ENCODE measurements at regions not wholly inside any gene's neighbourhood (a gene's known extent, or its start where the extent isn't known, plus 50 kb on each side); places are given as distances from the start of the nearest gene placed in this dataset.

DNA sequence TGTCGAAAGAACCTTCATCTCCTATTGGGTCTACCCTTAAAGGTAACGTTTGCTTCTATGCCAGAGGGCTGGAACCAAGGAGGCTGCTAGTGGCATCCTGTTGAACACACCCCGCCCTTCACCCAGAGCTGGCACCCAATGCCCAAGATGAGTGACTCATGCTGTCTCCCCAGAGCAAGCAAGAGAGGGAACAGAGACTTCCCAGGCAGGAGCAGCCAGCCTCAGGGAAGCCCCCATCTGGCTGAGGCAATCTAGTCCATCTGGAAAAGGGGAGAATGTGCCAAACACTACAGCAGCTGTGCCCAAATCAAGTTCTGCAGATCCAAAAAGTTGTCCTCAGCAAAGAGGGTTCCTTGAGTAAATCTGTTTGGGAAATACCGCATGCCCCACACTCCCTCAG, 91.9 kb upstream of the TP53I11 start:
- H3K27me3 ChIP-seq (ENCODE audit: insufficient read depth, low read length): no peaks in the 10 kb centered on the region
- H3K27ac ChIP-seq (ENCODE audit: low read depth, low read length, poor library complexity, severe bottlenecking): no peak overlapping the region
- no peaks in the 10 kb centered on the region for H3K79me2 ChIP-seq (ENCODE audit: insufficient read depth, low read length)
- no peak overlapping the region for H2AFZ ChIP-seq (ENCODE audit: low read length)
- no peaks in the 10 kb centered on the region for H3K36me3 ChIP-seq (ENCODE audit: insufficient read depth, low read length)
- no peak overlapping the region for H3K4me2 ChIP-seq (ENCODE audit: low read length)
- no peaks in the 10 kb centered on the region for H3K4me1 ChIP-seq (ENCODE audit: insufficient read depth, low read length, severe bottlenecking)
- no peaks in the 10 kb centered on the region for H4K20me1 ChIP-seq (ENCODE audit: insufficient read depth, low read length)
- TF ChIP-seq, protein P1, sequence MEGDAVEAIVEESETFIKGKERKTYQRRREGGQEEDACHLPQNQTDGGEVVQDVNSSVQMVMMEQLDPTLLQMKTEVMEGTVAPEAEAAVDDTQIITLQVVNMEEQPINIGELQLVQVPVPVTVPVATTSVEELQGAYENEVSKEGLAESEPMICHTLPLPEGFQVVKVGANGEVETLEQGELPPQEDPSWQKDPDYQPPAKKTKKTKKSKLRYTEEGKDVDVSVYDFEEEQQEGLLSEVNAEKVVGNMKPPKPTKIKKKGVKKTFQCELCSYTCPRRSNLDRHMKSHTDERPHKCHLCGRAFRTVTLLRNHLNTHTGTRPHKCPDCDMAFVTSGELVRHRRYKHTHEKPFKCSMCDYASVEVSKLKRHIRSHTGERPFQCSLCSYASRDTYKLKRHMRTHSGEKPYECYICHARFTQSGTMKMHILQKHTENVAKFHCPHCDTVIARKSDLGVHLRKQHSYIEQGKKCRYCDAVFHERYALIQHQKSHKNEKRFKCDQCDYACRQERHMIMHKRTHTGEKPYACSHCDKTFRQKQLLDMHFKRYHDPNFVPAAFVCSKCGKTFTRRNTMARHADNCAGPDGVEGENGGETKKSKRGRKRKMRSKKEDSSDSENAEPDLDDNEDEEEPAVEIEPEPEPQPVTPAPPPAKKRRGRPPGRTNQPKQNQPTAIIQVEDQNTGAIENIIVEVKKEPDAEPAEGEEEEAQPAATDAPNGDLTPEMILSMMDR (IDR thresholded peaks at IDR 0.05; ENCODE audit: low read length): no peak
- no peak for TF ChIP-seq EZH2 (IDR thresholded peaks at IDR 0.05; ENCODE audit: borderline replicate concordance, low read length)
- H3F3A ChIP-seq (ENCODE audit: insufficient read depth, low read length): no peaks in the 10 kb centered on the region
- no peak overlapping the region for H3K9ac ChIP-seq (ENCODE audit: low read length)
- no peaks in the 10 kb centered on the region for H3K9me3 ChIP-seq (ENCODE audit: low read length)
- H3K4me3 ChIP-seq (ENCODE audit: low read depth, low read length, poor library complexity, severe bottlenecking): no peak overlapping the region
- H3K9me2 ChIP-seq (ENCODE audit: low read depth, low read length): no peaks in the 10 kb centered on the region

DNA sequence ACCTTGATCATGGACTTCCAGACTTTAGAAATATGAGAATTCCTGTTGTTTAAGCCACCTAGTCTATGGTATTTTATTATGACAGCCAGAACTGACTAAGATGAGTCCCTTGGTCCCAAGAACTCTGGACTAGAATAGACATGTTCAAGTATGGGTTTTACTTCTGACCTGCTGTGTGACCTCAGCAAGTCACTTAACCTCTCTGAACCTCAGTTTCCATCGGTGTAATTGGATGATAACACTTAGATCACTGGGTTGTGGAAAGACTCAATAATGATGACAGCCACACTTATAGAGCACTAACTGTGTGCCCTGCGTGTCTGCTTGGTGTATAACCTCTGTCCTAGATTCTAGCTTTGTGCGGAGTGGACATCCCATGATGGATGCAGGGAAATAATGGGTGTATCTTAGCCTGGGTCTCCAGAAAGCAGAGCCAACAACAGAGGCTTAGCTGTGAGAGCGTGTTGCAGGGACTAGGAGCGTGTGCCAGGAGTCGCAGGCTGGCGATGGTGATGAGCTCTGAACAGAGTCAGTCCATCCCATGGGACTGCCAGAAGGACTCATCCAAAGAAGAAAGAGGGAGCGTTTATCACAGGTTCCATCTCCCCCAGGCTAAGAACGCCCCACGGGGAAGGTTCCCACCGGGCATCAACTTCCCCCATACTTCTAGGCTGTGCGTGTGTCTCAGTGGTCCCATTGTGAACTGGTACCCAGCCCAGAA, 93.2 kb upstream of the TP53I11 start:
- Histone ChIP-seq H3K9ac (ENCODE audit: low read length) (no peak overlapping the region), H3K27ac (ENCODE audit: low read depth, low read length, poor library complexity, severe bottlenecking) (no peak overlapping the region), H3K9me3 (ENCODE audit: low read length) (no peaks in the 10 kb centered on the region), H3K27me3 (ENCODE audit: insufficient read depth, low read length) (0 out of 2 replicates have a peak, but pooled peaks cover 6% of the 10 kb centered on the region), H3K36me3 (ENCODE audit: insufficient read depth, low read length) (no peaks in the 10 kb centered on the region), H3F3A (ENCODE audit: insufficient read depth, low read length) (no peaks in the 10 kb centered on the region), H3K9me2 (ENCODE audit: low read depth, low read length) (no peaks in the 10 kb centered on the region), H3K79me2 (ENCODE audit: insufficient read depth, low read length) (no peaks in the 10 kb centered on the region), H3K4me2 (ENCODE audit: low read length) (no peak overlapping the region), H4K20me1 (ENCODE audit: insufficient read depth, low read length) (no peaks in the 10 kb centered on the region), H3K4me3 (ENCODE audit: low read depth, low read length, poor library complexity, severe bottlenecking) (no peak overlapping the region), H2AFZ (ENCODE audit: low read length) (no peak overlapping the region), H3K4me1 (ENCODE audit: insufficient read depth, low read length, severe bottlenecking) (no peaks in the 10 kb centered on the region)
- TF ChIP-seq, protein P1 (IDR thresholded peaks at IDR 0.05; ENCODE audit: low read length): no peak
- no peak for TF ChIP-seq EZH2 (IDR thresholded peaks at IDR 0.05; ENCODE audit: borderline replicate concordance, low read length)

DNA sequence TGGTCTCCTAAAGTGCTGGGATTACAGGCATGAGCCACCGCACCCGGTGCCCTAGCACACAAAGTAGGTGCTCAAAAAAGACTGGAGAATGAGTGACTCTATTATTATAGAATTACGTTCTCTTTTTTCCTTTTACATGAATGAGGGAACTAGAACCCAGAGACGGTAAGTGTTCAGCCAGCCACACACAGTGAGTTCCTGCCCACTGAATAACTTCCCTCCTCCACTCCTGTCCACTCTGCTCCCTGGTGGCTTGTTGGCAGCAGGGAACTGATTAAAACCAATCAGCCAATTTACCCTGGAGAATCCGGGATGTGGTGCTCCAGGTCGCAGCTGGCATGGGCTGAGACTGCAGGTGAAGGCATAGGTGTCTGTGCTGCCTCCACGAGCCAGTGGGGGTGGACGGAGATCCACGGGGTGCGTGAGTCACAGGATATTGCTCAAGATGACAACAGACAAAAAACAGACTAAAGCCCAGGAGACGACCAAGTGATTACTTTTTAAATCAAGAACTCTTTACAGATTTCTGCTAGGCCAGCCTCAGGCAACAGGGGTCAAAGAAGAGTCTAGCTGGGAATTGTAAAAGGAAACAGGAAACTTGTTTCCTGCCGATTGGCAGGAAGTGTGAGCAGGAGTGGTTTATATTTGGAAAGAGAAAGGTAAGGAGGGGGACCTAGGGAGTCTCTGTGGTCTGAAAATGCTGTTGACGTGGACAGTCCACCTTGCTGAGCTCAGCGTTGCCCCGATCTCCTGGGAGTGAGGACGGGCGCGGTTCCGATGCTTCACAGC, 95.2 kb upstream of the TP53I11 start:
- Histone ChIP-seq H3K27me3 (ENCODE audit: insufficient read depth, low read length) (0 out of 2 replicates have a peak, but pooled peaks cover 6% of the 10 kb centered on the region), H3K9me2 (ENCODE audit: low read depth, low read length) (no peaks in the 10 kb centered on the region), H3K27ac (ENCODE audit: low read depth, low read length, poor library complexity, severe bottlenecking) (no peak overlapping the region), H3K9me3 (ENCODE audit: low read length) (no peaks in the 10 kb centered on the region), H3K4me1 (ENCODE audit: insufficient read depth, low read length, severe bottlenecking) (no peaks in the 10 kb centered on the region), H3K9ac (ENCODE audit: low read length) (no peak overlapping the region), H3K36me3 (ENCODE audit: insufficient read depth, low read length) (no peaks in the 10 kb centered on the region), H3F3A (ENCODE audit: insufficient read depth, low read length) (no peaks in the 10 kb centered on the region), H4K20me1 (ENCODE audit: insufficient read depth, low read length) (no peaks in the 10 kb centered on the region), H3K79me2 (ENCODE audit: insufficient read depth, low read length) (no peaks in the 10 kb centered on the region), H3K4me2 (ENCODE audit: low read length) (no peak overlapping the region), H2AFZ (ENCODE audit: low read length) (no peak overlapping the region), H3K4me3 (ENCODE audit: low read depth, low read length, poor library complexity, severe bottlenecking) (no peak overlapping the region)
- no peak for TF ChIP-seq EZH2 (IDR thresholded peaks at IDR 0.05; ENCODE audit: borderline replicate concordance, low read length)
- TF ChIP-seq, protein P1 (IDR thresholded peaks at IDR 0.05; ENCODE audit: low read length): no peak
